ENCODE measurements at regions not wholly inside any gene's neighbourhood (a gene's known extent, or its start where the extent isn't known, plus 50 kb on each side); places are given as distances from the start of the nearest gene placed in this dataset.

DNA sequence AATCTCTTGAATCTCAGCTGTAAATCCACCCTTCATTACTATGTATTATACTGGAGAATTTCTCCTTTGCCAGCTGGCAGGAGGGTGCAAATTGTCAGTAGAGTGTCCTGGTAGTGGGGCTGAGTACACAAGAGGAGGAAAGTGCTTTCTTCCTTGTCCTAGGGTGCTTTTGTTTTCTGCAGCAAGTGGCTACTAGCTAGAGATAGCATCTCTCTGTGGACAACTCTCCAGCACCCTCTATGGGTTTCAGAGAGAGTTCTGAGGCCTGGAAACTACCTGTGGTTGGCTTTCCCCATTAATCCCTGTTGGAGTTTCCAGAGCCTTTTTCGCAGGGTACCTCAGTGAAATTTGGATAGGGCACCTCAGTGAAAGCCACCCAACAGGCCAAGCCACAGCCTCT lies 422.5 kb upstream of the RGS17 start:
- Histone ChIP-seq H2AFZ (ENCODE audit: low read depth, low read length) (no peak overlapping the region), H3K9me3 (ENCODE audit: low read length) (no peaks in the 10 kb centered on the region), H3K9ac (ENCODE audit: low read length) (no peak overlapping the region), H3K4me3 (ENCODE audit: low read length) (no peak overlapping the region), H3K27me3 (ENCODE audit: insufficient read depth, low read depth, low read length) (no peaks in the 10 kb centered on the region), H3K9me2 (ENCODE audit: insufficient read depth, low read length) (no peaks in the 10 kb centered on the region), H3K79me2 (replicated peaks; ENCODE audit: insufficient read depth, low read length) (no peaks in the 10 kb centered on the region), H3F3A (ENCODE audit: insufficient read depth, low read length, poor library complexity, severe bottlenecking) (no peaks in the 10 kb centered on the region), H3K36me3 (ENCODE audit: insufficient read depth, low read length) (no peaks in the 10 kb centered on the region), H3K27ac (ENCODE audit: low read length) (no peak overlapping the region), H3K4me2 (ENCODE audit: low read length) (no peak overlapping the region), H4K20me1 (ENCODE audit: insufficient read depth) (no peaks in the 10 kb centered on the region)
- TF ChIP-seq POLR2AphosphoS5 (IDR thresholded peaks at IDR 0.05): no peak
- TF ChIP-seq, protein P1, sequence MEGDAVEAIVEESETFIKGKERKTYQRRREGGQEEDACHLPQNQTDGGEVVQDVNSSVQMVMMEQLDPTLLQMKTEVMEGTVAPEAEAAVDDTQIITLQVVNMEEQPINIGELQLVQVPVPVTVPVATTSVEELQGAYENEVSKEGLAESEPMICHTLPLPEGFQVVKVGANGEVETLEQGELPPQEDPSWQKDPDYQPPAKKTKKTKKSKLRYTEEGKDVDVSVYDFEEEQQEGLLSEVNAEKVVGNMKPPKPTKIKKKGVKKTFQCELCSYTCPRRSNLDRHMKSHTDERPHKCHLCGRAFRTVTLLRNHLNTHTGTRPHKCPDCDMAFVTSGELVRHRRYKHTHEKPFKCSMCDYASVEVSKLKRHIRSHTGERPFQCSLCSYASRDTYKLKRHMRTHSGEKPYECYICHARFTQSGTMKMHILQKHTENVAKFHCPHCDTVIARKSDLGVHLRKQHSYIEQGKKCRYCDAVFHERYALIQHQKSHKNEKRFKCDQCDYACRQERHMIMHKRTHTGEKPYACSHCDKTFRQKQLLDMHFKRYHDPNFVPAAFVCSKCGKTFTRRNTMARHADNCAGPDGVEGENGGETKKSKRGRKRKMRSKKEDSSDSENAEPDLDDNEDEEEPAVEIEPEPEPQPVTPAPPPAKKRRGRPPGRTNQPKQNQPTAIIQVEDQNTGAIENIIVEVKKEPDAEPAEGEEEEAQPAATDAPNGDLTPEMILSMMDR (IDR thresholded peaks at IDR 0.05; ENCODE audit: poor library complexity, severe bottlenecking): peak; percentile 22
- no peak for TF ChIP-seq TAF1 (IDR thresholded peaks at IDR 0.05; ENCODE audit: low read depth)
- peak; percentile 27 for TF ChIP-seq RAD21 (conservative IDR thresholded peaks at IDR 0.05)
- no peak for TF ChIP-seq EP300 (conservative IDR thresholded peaks at IDR 0.05; ENCODE audit: poor library complexity, severe bottlenecking)
- TF ChIP-seq SMC3 (conservative IDR thresholded peaks at IDR 0.05; ENCODE audit: poor library complexity): peak; percentile 22
- TF ChIP-seq, protein P2, sequence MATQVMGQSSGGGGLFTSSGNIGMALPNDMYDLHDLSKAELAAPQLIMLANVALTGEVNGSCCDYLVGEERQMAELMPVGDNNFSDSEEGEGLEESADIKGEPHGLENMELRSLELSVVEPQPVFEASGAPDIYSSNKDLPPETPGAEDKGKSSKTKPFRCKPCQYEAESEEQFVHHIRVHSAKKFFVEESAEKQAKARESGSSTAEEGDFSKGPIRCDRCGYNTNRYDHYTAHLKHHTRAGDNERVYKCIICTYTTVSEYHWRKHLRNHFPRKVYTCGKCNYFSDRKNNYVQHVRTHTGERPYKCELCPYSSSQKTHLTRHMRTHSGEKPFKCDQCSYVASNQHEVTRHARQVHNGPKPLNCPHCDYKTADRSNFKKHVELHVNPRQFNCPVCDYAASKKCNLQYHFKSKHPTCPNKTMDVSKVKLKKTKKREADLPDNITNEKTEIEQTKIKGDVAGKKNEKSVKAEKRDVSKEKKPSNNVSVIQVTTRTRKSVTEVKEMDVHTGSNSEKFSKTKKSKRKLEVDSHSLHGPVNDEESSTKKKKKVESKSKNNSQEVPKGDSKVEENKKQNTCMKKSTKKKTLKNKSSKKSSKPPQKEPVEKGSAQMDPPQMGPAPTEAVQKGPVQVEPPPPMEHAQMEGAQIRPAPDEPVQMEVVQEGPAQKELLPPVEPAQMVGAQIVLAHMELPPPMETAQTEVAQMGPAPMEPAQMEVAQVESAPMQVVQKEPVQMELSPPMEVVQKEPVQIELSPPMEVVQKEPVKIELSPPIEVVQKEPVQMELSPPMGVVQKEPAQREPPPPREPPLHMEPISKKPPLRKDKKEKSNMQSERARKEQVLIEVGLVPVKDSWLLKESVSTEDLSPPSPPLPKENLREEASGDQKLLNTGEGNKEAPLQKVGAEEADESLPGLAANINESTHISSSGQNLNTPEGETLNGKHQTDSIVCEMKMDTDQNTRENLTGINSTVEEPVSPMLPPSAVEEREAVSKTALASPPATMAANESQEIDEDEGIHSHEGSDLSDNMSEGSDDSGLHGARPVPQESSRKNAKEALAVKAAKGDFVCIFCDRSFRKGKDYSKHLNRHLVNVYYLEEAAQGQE (IDR thresholded peaks at IDR 0.05; ENCODE audit: borderline replicate concordance): no peak

DNA sequence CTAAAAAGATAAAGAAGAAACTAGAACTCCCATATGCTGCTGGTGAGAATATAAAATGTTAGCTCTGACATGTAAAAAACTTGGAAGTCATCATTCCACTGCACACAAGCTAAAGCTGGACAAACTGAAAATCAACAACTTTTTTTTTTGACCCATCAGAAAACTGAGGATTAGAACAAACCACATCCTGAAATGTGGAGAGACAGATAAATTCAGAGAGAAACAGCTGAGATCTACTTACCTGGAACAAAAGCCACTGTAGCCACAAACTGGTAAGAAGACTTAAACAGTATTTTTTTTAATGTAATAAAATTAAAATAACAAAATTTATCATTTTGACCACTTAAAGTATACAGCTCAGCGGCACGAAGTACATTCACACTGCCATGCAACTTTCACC lies 408.5 kb upstream of the RGS17 start:
- H3K4me2 ChIP-seq (ENCODE audit: low read length): no peak overlapping the region
- no peak overlapping the region for H3K9ac ChIP-seq (ENCODE audit: low read length)
- no peaks in the 10 kb centered on the region for H3K9me3 ChIP-seq (ENCODE audit: low read length)
- H3K4me3 ChIP-seq (ENCODE audit: low read length): no peak overlapping the region
- TF ChIP-seq MXI1 (conservative IDR thresholded peaks at IDR 0.05; ENCODE audit: poor library complexity, severe bottlenecking): no peak
- H3K9me2 ChIP-seq (ENCODE audit: insufficient read depth, low read length): no peaks in the 10 kb centered on the region
- no peaks in the 10 kb centered on the region for H3F3A ChIP-seq (ENCODE audit: insufficient read depth, low read length, poor library complexity, severe bottlenecking)
- H3K36me3 ChIP-seq (ENCODE audit: insufficient read depth, low read length): no peaks in the 10 kb centered on the region
- H2AFZ ChIP-seq (ENCODE audit: low read depth, low read length): no peak overlapping the region
- H3K27ac ChIP-seq (ENCODE audit: low read length): no peak overlapping the region
- no peaks in the 10 kb centered on the region for H3K27me3 ChIP-seq (ENCODE audit: insufficient read depth, low read depth, low read length)
- H4K20me1 ChIP-seq (ENCODE audit: insufficient read depth): no peaks in the 10 kb centered on the region
- H3K79me2 ChIP-seq (replicated peaks; ENCODE audit: insufficient read depth, low read length): no peaks in the 10 kb centered on the region

DNA sequence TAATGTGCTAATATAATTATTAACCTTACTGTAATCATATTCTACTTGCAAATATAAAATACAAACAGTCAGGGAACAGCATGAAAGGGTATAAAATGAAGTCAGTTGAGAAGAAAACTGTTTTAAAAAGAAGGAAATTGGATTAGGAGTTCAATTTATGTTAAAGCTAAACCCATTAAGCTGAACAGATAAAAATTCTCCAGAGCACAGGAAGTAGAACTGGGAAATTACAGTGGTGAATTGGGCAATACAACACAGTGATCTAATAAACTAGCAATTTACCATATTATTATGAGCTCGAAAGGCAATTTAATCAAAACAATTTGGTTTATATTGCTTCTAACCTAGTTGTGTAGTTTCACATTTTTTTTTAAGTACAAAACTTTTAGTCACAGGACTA lies 407.4 kb upstream of the RGS17 start:
- no peaks in the 10 kb centered on the region for H3K36me3 ChIP-seq (ENCODE audit: insufficient read depth, low read length)
- no peak overlapping the region for H3K27ac ChIP-seq (ENCODE audit: low read length)
- no peak overlapping the region for H3K4me2 ChIP-seq (ENCODE audit: low read length)
- H4K20me1 ChIP-seq (ENCODE audit: insufficient read depth): no peaks in the 10 kb centered on the region
- no peak overlapping the region for H2AFZ ChIP-seq (ENCODE audit: low read depth, low read length)
- no peak overlapping the region for H3K4me3 ChIP-seq (ENCODE audit: low read length)
- H3F3A ChIP-seq (ENCODE audit: insufficient read depth, low read length, poor library complexity, severe bottlenecking): no peaks in the 10 kb centered on the region
- no peaks in the 10 kb centered on the region for H3K27me3 ChIP-seq (ENCODE audit: insufficient read depth, low read depth, low read length)
- no peaks in the 10 kb centered on the region for H3K79me2 ChIP-seq (replicated peaks; ENCODE audit: insufficient read depth, low read length)
- no peak for TF ChIP-seq EZH2 (IDR thresholded peaks at IDR 0.05; ENCODE audit: borderline replicate concordance, insufficient read depth, low read length, poor library complexity, severe bottlenecking)
- no peak for TF ChIP-seq POLR2AphosphoS5 (IDR thresholded peaks at IDR 0.05)
- TF ChIP-seq MXI1 (conservative IDR thresholded peaks at IDR 0.05; ENCODE audit: poor library complexity, severe bottlenecking): no peak
- no peak for TF ChIP-seq RAD21 (conservative IDR thresholded peaks at IDR 0.05)
- TF ChIP-seq EP300 (conservative IDR thresholded peaks at IDR 0.05; ENCODE audit: poor library complexity, severe bottlenecking): no peak
- no peak for TF ChIP-seq SMC3 (conservative IDR thresholded peaks at IDR 0.05; ENCODE audit: poor library complexity)
- TF ChIP-seq, protein P1 (IDR thresholded peaks at IDR 0.05; ENCODE audit: poor library complexity, severe bottlenecking): no peak
- H3K9ac ChIP-seq (ENCODE audit: low read length): no peak overlapping the region
- H3K9me2 ChIP-seq (ENCODE audit: insufficient read depth, low read length): no peaks in the 10 kb centered on the region
- H3K9me3 ChIP-seq (ENCODE audit: low read length): no peaks in the 10 kb centered on the region

All from neural cell (in vitro differentiated cells).